Hepatocyte (in vitro differentiated cells): ENCODE measurements at regions not wholly inside any gene's neighbourhood (a gene's known extent, or its start where the extent isn't known, plus 50 kb on each side); places are given as distances from the start of the nearest gene placed in this dataset.

Experiments used
- DNase-seq: peaks from one replicate; pipeline ENCODE4 v3.0.0-alpha.2; 2016; ENCODE audit warnings: low spot score
- H2AFZ ChIP-seq: fragments of 200-600 bp; sonication (generic); 2 replicates; pipeline ENCODE4 v1.6.0; 2016; ENCODE audit warnings: antibody characterized with exemption, mild to moderate bottlenecking
- H3K27ac ChIP-seq: fragments of 200-600 bp; sonication (generic); 2 replicates; pipeline ENCODE4 v1.5.1; 2016; ENCODE audit warnings: mild to moderate bottlenecking
- H3K27me3 ChIP-seq: fragments of 200-600 bp; sonication (generic); 2 replicates; pipeline ENCODE4 v1.6.1; 2016
- H3K36me3 ChIP-seq: fragments of 200-600 bp; sonication (generic); replicated peaks from 2 replicates; pipeline ENCODE4 v1.5.1; 2016; ENCODE audit warnings: low read depth; ENCODE audit not compliant: insufficient read depth
- H3K4me1 ChIP-seq: fragments of 200-600 bp; sonication (generic); 2 replicates; pipeline ENCODE4 v1.5.1; 2016; ENCODE audit warnings: mild to moderate bottlenecking, moderate library complexity; ENCODE audit not compliant: insufficient read depth
- H3K4me2 ChIP-seq: fragments of 200-600 bp; sonication (generic); 2 replicates; pipeline ENCODE4 v1.6.0; 2016
- H3K4me3 ChIP-seq: fragments of 200-600 bp; sonication (generic); 2 replicates; pipeline ENCODE4 v1.5.1; 2016; ENCODE audit warnings: mild to moderate bottlenecking
- H3K79me2 ChIP-seq: fragments of 200-600 bp; sonication (generic); 2 replicates; pipeline ENCODE4 v1.6.0; 2017; ENCODE audit warnings: mild to moderate bottlenecking
- H3K9me2 ChIP-seq: fragments of 200-600 bp; sonication (generic); replicated peaks from 2 replicates; pipeline ENCODE4 v1.6.0; 2017; ENCODE audit warnings: mild to moderate bottlenecking; ENCODE audit not compliant: insufficient read depth
- H3K9me3 ChIP-seq: fragments of 200-600 bp; sonication (generic); 2 replicates; pipeline ENCODE4 v1.5.1; 2016; ENCODE audit warnings: low read depth, mild to moderate bottlenecking
- H4K20me1 ChIP-seq: fragments of 200-600 bp; sonication (generic); 2 replicates; pipeline ENCODE4 v1.6.0; 2016; ENCODE audit warnings: mild to moderate bottlenecking; ENCODE audit not compliant: insufficient read depth, poor library complexity, severe bottlenecking
- CTCF ChIP-seq: fragments of 200-600 bp; sonication (generic); IDR thresholded peaks from 2 replicates; pipeline ENCODE4 v1.5.1; 2016; ENCODE audit warnings: antibody characterized with exemption, mild to moderate bottlenecking; ENCODE audit not compliant: poor library complexity
- EZH2 ChIP-seq: fragments of 200-600 bp; sonication (generic); IDR thresholded peaks from 2 replicates; pipeline ENCODE4 v1.6.1; 2016; ENCODE audit warnings: antibody characterized with exemption, mild to moderate bottlenecking, borderline replicate concordance
- EZH2phosphoT487 ChIP-seq: fragments of 200-600 bp; sonication (generic); IDR thresholded peaks from one replicate; pipeline ENCODE4 v1.6.1; 2018; ENCODE audit warnings: antibody characterized with exemption, mild to moderate bottlenecking, low read depth, moderate library complexity; ENCODE audit not compliant: unreplicated experiment, severe bottlenecking
- WGBS: methylation state at CpG from one replicate; pipeline ENCODE4 v1.1.6; 2016; ENCODE audit warnings: low lambda C conversion rate; ENCODE audit errors: missing lambda C conversion rate; 5-methylcytosine and 5-hydroxymethylcytosine counted together

- no peak for DNase-seq
- 87% methylated on average over 6 of the region's 6 CpGs for WGBS
- Histone ChIP-seq H3K27me3 (peaks cover 15% of the 10 kb centered on the region), H4K20me1 (no peaks in the 10 kb centered on the region), H3K79me2 (no peaks in the 10 kb centered on the region), H3K9me2 (no peaks in the 10 kb centered on the region), H3K36me3 (no peaks in the 10 kb centered on the region), H3K4me1 (no peaks in the 10 kb centered on the region), H3K9me3 (no peaks in the 10 kb centered on the region), H3K4me3 (no peak overlapping the region), H3K4me2 (no peak overlapping the region), H3K27ac (no peak overlapping the region), H2AFZ (no peak overlapping the region)
- TF ChIP-seq EZH2 (no peak), EZH2phosphoT487 (no peak), CTCF (no peak)
These were observed 260.7 kb upstream of the CSF3R start for GRCh38 chr1:36743286-36744005.

- no peaks in the 10 kb centered on the region for H4K20me1 ChIP-seq
- no peak for TF ChIP-seq EZH2
- no peak for TF ChIP-seq CTCF
- TF ChIP-seq EZH2phosphoT487 = no peak
- peaks cover 36% of the 10 kb centered on the region for H3K27me3 ChIP-seq
- no peaks in the 10 kb centered on the region for H3K36me3 ChIP-seq
- no peak for DNase-seq
- no peak overlapping the region for H3K27ac ChIP-seq
- no peak overlapping the region for H2AFZ ChIP-seq
- H3K4me3 ChIP-seq = no peak overlapping the region
- no peaks in the 10 kb centered on the region for H3K79me2 ChIP-seq
- WGBS = 93% methylated on average over 1 of the region's 1 CpG
- H3K9me2 ChIP-seq = no peaks in the 10 kb centered on the region
- no peaks in the 10 kb centered on the region for H3K9me3 ChIP-seq
- no peaks in the 10 kb centered on the region for H3K4me1 ChIP-seq
- no peak overlapping the region for H3K4me2 ChIP-seq
These were observed 258.4 kb upstream of the CSF3R start for GRCh38 chr1:36741066-36741465.

- H3K27me3 ChIP-seq = peaks cover 37% of the 10 kb centered on the region
- no peaks in the 10 kb centered on the region for H3K9me2 ChIP-seq
- H2AFZ ChIP-seq = no peak overlapping the region
- no peak overlapping the region for H3K4me3 ChIP-seq
- no peaks in the 10 kb centered on the region for H3K4me1 ChIP-seq
- no peak overlapping the region for H3K27ac ChIP-seq
- no peaks in the 10 kb centered on the region for H3K36me3 ChIP-seq
- H3K4me2 ChIP-seq = no peak overlapping the region
- TF ChIP-seq EZH2 = no peak
- TF ChIP-seq EZH2phosphoT487 = no peak
- no peak for TF ChIP-seq CTCF
- no peak for DNase-seq
- 25% methylated on average over 1 of the region's 1 CpG for WGBS
- H3K9me3 ChIP-seq = no peaks in the 10 kb centered on the region
- H4K20me1 ChIP-seq = no peaks in the 10 kb centered on the region
- no peaks in the 10 kb centered on the region for H3K79me2 ChIP-seq
These were observed 257.7 kb upstream of the CSF3R start for GRCh38 chr1:36740446-36740845.
